ENCODE measurements at regions not wholly inside any gene's neighbourhood (a gene's known extent, or its start where the extent isn't known, plus 50 kb on each side); places are given as distances from the start of the nearest gene placed in this dataset.

DNA sequence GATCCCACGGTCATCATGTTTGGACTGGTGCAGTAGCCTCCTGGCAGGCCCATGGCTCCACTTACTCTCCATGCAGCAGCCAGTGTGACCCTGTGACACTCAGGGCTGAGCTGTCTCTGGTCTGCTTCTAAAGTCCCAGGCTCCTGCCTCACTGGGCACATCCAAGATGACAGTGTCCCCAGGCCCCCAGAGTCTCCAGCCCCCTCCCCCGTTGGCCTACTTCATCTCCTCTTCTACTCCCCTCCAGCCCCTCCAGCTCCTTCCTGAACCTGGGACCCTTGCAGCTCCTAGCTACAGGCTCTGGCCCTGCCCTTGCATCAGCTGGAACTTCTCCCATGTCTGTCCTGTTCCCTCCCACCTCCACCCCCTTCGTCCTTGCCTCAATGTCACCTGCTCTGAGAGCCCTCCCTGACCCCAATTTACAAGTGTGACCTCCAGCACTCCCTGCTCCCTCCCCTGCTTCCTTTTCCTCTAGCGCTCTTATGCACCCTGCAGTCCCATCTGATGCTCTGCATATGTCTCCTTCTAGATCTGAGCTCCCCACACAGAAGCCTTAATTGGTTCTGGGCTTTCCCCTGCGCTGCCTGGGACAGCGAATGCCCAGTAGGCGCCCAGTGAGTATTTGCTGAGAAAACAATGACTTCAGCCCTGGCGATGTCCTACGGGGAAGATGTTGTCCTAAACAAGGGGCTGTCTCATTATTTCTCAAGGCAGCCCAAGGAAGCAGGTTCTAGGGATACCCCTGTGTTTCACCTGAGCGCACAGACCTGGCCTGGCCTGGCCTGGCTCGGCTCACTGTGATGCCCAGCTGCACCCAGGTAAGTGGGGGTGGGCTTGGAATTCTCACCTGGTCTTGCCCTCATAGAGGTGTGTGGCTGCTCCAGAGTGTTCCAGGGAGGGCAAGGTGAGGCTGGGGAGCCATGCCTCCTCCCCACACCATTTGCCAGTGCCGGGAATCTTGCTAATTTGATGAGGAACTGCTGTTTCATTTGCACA lies 600.6 kb downstream of the PTPRU start:
- TF ChIP-seq, protein P1, sequence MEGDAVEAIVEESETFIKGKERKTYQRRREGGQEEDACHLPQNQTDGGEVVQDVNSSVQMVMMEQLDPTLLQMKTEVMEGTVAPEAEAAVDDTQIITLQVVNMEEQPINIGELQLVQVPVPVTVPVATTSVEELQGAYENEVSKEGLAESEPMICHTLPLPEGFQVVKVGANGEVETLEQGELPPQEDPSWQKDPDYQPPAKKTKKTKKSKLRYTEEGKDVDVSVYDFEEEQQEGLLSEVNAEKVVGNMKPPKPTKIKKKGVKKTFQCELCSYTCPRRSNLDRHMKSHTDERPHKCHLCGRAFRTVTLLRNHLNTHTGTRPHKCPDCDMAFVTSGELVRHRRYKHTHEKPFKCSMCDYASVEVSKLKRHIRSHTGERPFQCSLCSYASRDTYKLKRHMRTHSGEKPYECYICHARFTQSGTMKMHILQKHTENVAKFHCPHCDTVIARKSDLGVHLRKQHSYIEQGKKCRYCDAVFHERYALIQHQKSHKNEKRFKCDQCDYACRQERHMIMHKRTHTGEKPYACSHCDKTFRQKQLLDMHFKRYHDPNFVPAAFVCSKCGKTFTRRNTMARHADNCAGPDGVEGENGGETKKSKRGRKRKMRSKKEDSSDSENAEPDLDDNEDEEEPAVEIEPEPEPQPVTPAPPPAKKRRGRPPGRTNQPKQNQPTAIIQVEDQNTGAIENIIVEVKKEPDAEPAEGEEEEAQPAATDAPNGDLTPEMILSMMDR (IDR thresholded peaks at IDR 0.05; ENCODE audit: insufficient read depth, low read depth, low read length), result no peak
- TF ChIP-seq EZH2 (IDR thresholded peaks at IDR 0.05; ENCODE audit: insufficient read depth, low read length), result no peak
